ENCODE measurements at regions not wholly inside any gene's neighbourhood (a gene's known extent, or its start where the extent isn't known, plus 50 kb on each side); places are given as distances from the start of the nearest gene placed in this dataset.

DNA sequence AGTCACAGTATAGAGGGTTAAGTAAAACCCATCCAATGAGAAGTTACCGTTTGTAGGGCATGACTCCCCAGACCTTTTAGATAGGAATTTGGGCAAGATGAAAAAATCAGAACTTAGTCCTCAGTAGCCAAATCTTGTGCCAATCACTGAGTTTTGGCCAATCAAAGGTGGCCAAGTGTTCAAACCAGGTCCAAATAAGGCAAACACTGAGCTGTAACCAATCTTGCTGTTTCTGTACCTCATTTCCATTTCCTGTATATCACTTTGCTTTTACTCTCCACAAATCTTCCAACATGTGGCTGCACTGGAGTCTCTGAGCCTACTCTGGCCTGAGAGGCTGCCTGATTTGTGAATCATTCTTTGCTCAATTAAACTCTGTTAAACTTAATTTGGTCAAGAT is 81.8 kb upstream of the GPR6 start:
- Histone ChIP-seq H3K27ac (no peak overlapping the region), H3K9me3 (no peaks in the 10 kb centered on the region), H3K36me3 (no peaks in the 10 kb centered on the region), H3K4me3 (no peak overlapping the region), H3K4me1 (no peaks in the 10 kb centered on the region), H3K27me3 (no peaks in the 10 kb centered on the region)
- intact Hi-C loops (cut with DNase I), result no loop called here
- DNase-seq, result no peak
- TF ChIP-seq EP300 (IDR thresholded peaks at IDR 0.05) (no peak), POLR2A (IDR thresholded peaks at IDR 0.05) (no peak), POLR2AphosphoS5 (IDR thresholded peaks at IDR 0.05) (no peak)
- TF ChIP-seq, protein P1, sequence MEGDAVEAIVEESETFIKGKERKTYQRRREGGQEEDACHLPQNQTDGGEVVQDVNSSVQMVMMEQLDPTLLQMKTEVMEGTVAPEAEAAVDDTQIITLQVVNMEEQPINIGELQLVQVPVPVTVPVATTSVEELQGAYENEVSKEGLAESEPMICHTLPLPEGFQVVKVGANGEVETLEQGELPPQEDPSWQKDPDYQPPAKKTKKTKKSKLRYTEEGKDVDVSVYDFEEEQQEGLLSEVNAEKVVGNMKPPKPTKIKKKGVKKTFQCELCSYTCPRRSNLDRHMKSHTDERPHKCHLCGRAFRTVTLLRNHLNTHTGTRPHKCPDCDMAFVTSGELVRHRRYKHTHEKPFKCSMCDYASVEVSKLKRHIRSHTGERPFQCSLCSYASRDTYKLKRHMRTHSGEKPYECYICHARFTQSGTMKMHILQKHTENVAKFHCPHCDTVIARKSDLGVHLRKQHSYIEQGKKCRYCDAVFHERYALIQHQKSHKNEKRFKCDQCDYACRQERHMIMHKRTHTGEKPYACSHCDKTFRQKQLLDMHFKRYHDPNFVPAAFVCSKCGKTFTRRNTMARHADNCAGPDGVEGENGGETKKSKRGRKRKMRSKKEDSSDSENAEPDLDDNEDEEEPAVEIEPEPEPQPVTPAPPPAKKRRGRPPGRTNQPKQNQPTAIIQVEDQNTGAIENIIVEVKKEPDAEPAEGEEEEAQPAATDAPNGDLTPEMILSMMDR (IDR thresholded peaks at IDR 0.05), result no peak
- WGBS, 2 donors, result 87 to 88% methylated on average over 1 of the region's 1 CpG

DNA sequence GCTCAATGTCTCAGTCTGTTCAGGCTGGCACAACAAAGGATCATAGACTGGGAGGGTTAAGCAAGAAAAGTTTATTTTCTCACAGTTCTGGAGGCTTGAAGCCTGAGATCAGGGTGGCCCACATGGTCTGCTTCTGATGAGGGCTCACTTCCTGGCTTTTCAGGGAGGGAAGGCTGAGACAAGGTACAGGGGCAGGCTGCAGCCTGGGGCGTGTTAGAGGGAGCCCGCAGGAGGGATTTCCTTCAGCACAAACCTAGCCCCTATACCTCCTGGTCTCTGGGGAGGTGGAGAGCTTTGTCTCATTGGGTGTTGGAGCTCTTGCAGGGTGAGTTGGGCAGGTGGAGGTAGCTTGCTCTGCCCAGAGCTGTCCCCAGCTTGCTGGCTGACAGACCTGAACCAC is 81.1 kb upstream of the GPR6 start:
- DNase-seq, result no peak
- 74 to 80% methylated on average over 2 of the region's 2 CpGs for WGBS, 2 donors
- Histone ChIP-seq H3K9me3 (no peaks in the 10 kb centered on the region), H3K4me3 (no peak overlapping the region), H3K27me3 (no peaks in the 10 kb centered on the region), H3K4me1 (no peaks in the 10 kb centered on the region), H3K36me3 (no peaks in the 10 kb centered on the region), H3K27ac (no peak overlapping the region)
- intact Hi-C loops (cut with DNase I), result no loop called here
- TF ChIP-seq, protein P1 (IDR thresholded peaks at IDR 0.05), result no peak
- TF ChIP-seq POLR2A (IDR thresholded peaks at IDR 0.05), result no peak
- no peak for TF ChIP-seq POLR2AphosphoS5 (IDR thresholded peaks at IDR 0.05)
- TF ChIP-seq EP300 (IDR thresholded peaks at IDR 0.05), result no peak

DNA sequence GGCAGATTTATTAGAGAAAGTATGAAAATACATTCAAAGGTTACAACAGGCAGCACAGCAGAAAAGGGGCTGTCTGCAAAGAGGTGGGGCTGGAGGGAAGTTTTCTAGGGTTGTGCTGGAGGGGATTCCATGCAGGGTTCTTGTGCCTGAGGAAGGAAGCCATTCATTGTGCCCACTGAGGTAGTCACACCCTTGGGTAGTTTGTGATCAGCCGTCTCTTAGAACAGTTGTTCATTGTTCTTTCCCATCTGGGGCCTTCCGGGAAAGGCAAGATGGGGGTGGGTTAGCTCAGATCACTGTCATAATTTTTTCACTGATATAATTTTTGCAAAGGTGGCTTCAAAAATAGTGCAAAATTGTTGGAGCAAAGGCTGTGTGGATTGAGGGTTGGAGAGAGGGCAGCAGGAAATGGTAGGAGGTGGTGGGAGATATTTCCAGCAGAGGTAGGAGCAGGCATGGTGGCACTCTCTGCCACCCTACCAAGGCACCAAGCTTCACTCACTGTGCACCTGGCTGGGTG is 80.5 kb upstream of the GPR6 start:
- intact Hi-C loops (cut with DNase I), result no loop called here
- Histone ChIP-seq H3K36me3 (no peaks in the 10 kb centered on the region), H3K27ac (no peak overlapping the region), H3K27me3 (no peaks in the 10 kb centered on the region), H3K9me3 (no peaks in the 10 kb centered on the region), H3K4me1 (no peaks in the 10 kb centered on the region), H3K4me3 (no peak overlapping the region)
- no peak for TF ChIP-seq POLR2AphosphoS5 (IDR thresholded peaks at IDR 0.05)
- TF ChIP-seq POLR2A (IDR thresholded peaks at IDR 0.05), result no peak
- no peak for TF ChIP-seq EP300 (IDR thresholded peaks at IDR 0.05)
- TF ChIP-seq, protein P1 (IDR thresholded peaks at IDR 0.05), result no peak
- 21 to 69% methylated on average over 2 of the region's 2 CpGs for whole genome bisulfite sequencing, 2 donors
- DNase-seq, result no peak

DNA sequence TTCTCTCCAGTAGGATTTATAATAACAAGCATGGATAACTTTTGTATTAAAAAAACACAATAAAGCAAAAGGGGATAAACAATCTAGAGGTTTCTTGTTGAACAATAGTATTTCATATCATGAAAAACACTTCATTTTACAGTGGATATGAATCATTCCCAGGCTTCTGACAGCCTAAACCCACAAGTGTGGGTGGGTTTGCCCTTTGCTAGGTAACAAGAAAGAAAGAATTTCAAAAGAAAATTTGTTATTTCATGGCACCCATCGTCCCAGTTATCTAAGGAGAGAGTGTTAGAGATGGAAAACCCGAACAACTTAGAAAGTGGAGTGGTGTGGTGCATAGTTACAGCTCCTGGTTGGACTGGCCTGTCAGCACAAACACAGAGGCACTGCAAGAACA is 76.1 kb upstream of the GPR6 start:
- no peak overlapping the region for H3K4me3 ChIP-seq
- TF ChIP-seq EP300 (IDR thresholded peaks at IDR 0.05), result no peak
- no peak for TF ChIP-seq POLR2A (IDR thresholded peaks at IDR 0.05)
- no peaks in the 10 kb centered on the region for H3K9me3 ChIP-seq
- H3K27ac ChIP-seq, result no peak overlapping the region
- DNase-seq, result no peak
- 87% methylated on average over 2 of the region's 2 CpGs for WGBS, 2 donors
- intact Hi-C loops (cut with DNase I), result no loop called here
- no peaks in the 10 kb centered on the region for H3K4me1 ChIP-seq
- no peaks in the 10 kb centered on the region for H3K36me3 ChIP-seq
- no peaks in the 10 kb centered on the region for H3K27me3 ChIP-seq

DNA sequence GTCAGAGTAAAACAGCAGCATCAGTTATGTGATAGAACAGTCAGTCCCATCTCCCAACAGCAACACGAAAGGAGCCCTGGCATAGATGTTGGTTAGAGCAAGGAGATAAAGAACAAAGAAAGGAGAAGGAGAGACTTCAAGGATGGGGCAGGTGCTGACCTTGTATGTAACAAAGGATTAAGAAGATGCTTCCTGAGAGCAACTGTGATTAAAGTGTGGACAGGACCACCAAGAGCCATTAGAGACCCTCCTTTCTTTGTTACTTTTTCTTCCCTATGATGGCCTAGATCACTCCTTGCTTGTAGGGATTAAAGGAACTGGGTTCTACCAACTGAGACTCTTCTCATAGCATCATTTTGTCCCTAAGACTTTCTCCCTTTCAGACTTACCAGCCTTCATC is 75.2 kb upstream of the GPR6 start:
- WGBS, 2 donors, result 84 to 96% methylated on average over 1 of the region's 1 CpG
- TF ChIP-seq EP300 (IDR thresholded peaks at IDR 0.05), result no peak
- TF ChIP-seq POLR2A (IDR thresholded peaks at IDR 0.05), result no peak
- no peaks in the 10 kb centered on the region for H3K27me3 ChIP-seq
- no peak overlapping the region for H3K27ac ChIP-seq
- intact Hi-C loops (cut with DNase I), result no loop called here
- no peaks in the 10 kb centered on the region for H3K9me3 ChIP-seq
- H3K4me1 ChIP-seq, result no peaks in the 10 kb centered on the region
- no peaks in the 10 kb centered on the region for H3K36me3 ChIP-seq
- no peak overlapping the region for H3K4me3 ChIP-seq
- no peak for DNase-seq

DNA sequence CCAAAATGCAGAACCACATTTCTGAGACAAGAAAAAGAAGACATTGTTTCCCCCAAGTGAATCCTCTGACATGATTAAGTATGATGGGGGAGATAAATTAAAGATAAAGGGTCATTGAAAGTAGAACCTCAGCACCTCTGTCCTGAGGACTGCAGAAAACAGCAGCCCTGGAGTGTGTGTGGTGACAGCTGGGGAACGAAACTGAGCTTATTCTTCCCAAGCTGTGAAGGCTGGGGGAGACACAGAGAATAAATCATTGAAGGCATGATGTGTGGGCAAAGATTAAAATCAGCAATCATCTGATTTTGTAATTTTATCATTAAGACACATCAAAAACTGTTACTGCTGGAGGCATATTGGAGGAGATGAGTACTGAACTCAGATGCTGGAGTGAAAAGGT is 67.5 kb upstream of the GPR6 start:
- 63 to 79% methylated on average over 1 of the region's 1 CpG for WGBS, 2 donors
- H3K27ac ChIP-seq, result no peak overlapping the region
- H3K27me3 ChIP-seq, result no peaks in the 10 kb centered on the region
- H3K36me3 ChIP-seq, result no peaks in the 10 kb centered on the region
- intact Hi-C loops (cut with DNase I), result no loop called here
- H3K9me3 ChIP-seq, result peaks cover 0 to 4% (median 0%) of the 10 kb centered on the region in 4 donors
- no peaks in the 10 kb centered on the region for H3K4me1 ChIP-seq
- TF ChIP-seq POLR2AphosphoS5 (IDR thresholded peaks at IDR 0.05) (no peak), EP300 (IDR thresholded peaks at IDR 0.05) (no peak), POLR2A (IDR thresholded peaks at IDR 0.05) (no peak)
- TF ChIP-seq, protein P1 (IDR thresholded peaks at IDR 0.05), result no peak
- H3K4me3 ChIP-seq, result no peak overlapping the region
- no peak for DNase-seq
